HEK293T (cell line): ENCODE measurements at regions not wholly inside any gene's neighbourhood (a gene's known extent, or its start where the extent isn't known, plus 50 kb on each side); places are given as distances from the start of the nearest gene placed in this dataset.

Experiments
- CTCF ChIA-PET: fragments of 350-600 bp; formaldehyde crosslinking; extraction: SDS; loops from one replicate; lab custom pipeline; 2021; ENCODE audit warnings: antibody characterized with exemption, inconsistent platforms; lab: Yijun Ruan, JAX
- POLR2A ChIA-PET: fragments of 350-600 bp; formaldehyde crosslinking; extraction: SDS; loops from one replicate; lab custom pipeline; 2020; ENCODE audit warnings: antibody characterized with exemption, inconsistent platforms; lab: Yijun Ruan, JAX
- DNase-seq: peaks from one replicate; pipeline ENCODE4 v3.0.0; 2012; ENCODE audit warnings: mixed read lengths; ENCODE audit errors: extremely low spot score
- ARNT ChIP-seq: fragments of 450-650 bp; IDR thresholded peaks from 2 replicates; pipeline ENCODE4 v1.6.1; 2017; ENCODE audit warnings: mild to moderate bottlenecking
- BHLHE40 ChIP-seq: fragments of 450-650 bp; IDR thresholded peaks from 2 replicates; pipeline ENCODE4 v1.6.1; 2016; ENCODE audit warnings: mild to moderate bottlenecking, moderate library complexity, borderline replicate concordance
- CTBP1 ChIP-seq: fragments of 450-650 bp; IDR thresholded peaks from 2 replicates; pipeline ENCODE4 v1.6.1; 2016; ENCODE audit warnings: borderline replicate concordance
- ELF4 ChIP-seq: fragments of 450-650 bp; IDR thresholded peaks from 2 replicates; pipeline ENCODE4 v1.6.1; 2017; ENCODE audit warnings: antibody characterized with exemption
- FOXA1 ChIP-seq: fragments of 450-650 bp; IDR thresholded peaks from 2 replicates; pipeline ENCODE4 v1.6.1; 2016; ENCODE audit warnings: mild to moderate bottlenecking
- FOXK2 ChIP-seq: fragments of 450-650 bp; IDR thresholded peaks from 2 replicates; pipeline ENCODE4 v1.6.1; 2016; ENCODE audit warnings: mild to moderate bottlenecking
- FOXM1 ChIP-seq: fragments of 450-650 bp; IDR thresholded peaks from 2 replicates; pipeline ENCODE4 v1.6.1; 2017; ENCODE audit warnings: mild to moderate bottlenecking, borderline replicate concordance
- HDGF ChIP-seq: fragments of 450-650 bp; IDR thresholded peaks from 2 replicates; pipeline ENCODE4 v1.6.1; 2017; ENCODE audit warnings: antibody characterized with exemption, borderline replicate concordance
- L3MBTL2 ChIP-seq: fragments of 450-650 bp; conservative IDR thresholded peaks from 2 replicates; pipeline ENCODE4 v1.6.1; 2016; ENCODE audit warnings: mild to moderate bottlenecking
- LEF1 ChIP-seq: fragments of 450-650 bp; IDR thresholded peaks from 2 replicates; pipeline ENCODE4 v1.6.1; 2017; ENCODE audit warnings: mild to moderate bottlenecking, borderline replicate concordance
- NFRKB ChIP-seq: fragments of 450-650 bp; IDR thresholded peaks from 2 replicates; pipeline ENCODE4 v1.6.1; 2016; ENCODE audit warnings: mild to moderate bottlenecking, moderate library complexity
- PKNOX1 ChIP-seq: fragments of 450-650 bp; IDR thresholded peaks from 2 replicates; pipeline ENCODE4 v1.6.1; 2016
- SP1 ChIP-seq: fragments of 450-650 bp; IDR thresholded peaks from 2 replicates; pipeline ENCODE4 v1.6.1; 2017
- SUZ12 ChIP-seq: fragments of 450-650 bp; IDR thresholded peaks from 2 replicates; pipeline ENCODE4 v1.6.1; 2016; ENCODE audit warnings: mild to moderate bottlenecking
- TARDBP ChIP-seq: fragments of 450-650 bp; IDR thresholded peaks from 2 replicates; pipeline ENCODE4 v1.6.1; 2016
- ZNF384 ChIP-seq: fragments of 450-650 bp; IDR thresholded peaks from 2 replicates; pipeline ENCODE4 v1.6.1; 2016

- POLR2A ChIA-PET, result no interaction called here
- CTCF ChIA-PET, result no interaction called here
- DNase-seq, result no peak
- TF ChIP-seq BHLHE40 (no peak), LEF1 (no peak), ARNT (no peak), NFRKB (no peak), PKNOX1 (no peak), CTBP1 (no peak)
Observed at GRCh38 chr2:12594590-12594989, 122.1 kb upstream of the TRIB2 start.

GRCh38 chr2:12596771-12597170 is 120.0 kb upstream of the TRIB2 start:
- ChIA-PET POLR2A (no interaction called here), CTCF (no interaction called here)
- DNase-seq, result no peak
- TF ChIP-seq BHLHE40, result no peak
- no peak for TF ChIP-seq ARNT
- TF ChIP-seq HDGF, result no peak
- TF ChIP-seq PKNOX1, result no peak
- TF ChIP-seq TARDBP, result no peak
- no peak for TF ChIP-seq ELF4

- CTCF ChIA-PET, result no interaction called here
- POLR2A ChIA-PET, result no interaction called here
- TF ChIP-seq ARNT, result no peak
- TF ChIP-seq SUZ12, result no peak
- TF ChIP-seq L3MBTL2, result no peak
- no peak for TF ChIP-seq NFRKB
- TF ChIP-seq TARDBP, result no peak
- no peak for TF ChIP-seq SP1
- TF ChIP-seq FOXA1, result no peak
- TF ChIP-seq FOXK2, result no peak
- TF ChIP-seq CTBP1, result no peak
- TF ChIP-seq LEF1, result no peak
- no peak for TF ChIP-seq FOXM1
- DNase-seq, result no peak
Observed at GRCh38 chr2:12597610-12598009, 119.1 kb upstream of the TRIB2 start.

- TF ChIP-seq L3MBTL2, result no peak
- no peak for TF ChIP-seq HDGF
- TF ChIP-seq FOXA1, result no peak
- no peak for TF ChIP-seq SP1
- no peak for TF ChIP-seq ARNT
- TF ChIP-seq FOXK2, result no peak
- no peak for TF ChIP-seq TARDBP
- no peak for TF ChIP-seq SUZ12
- TF ChIP-seq LEF1, result no peak
- TF ChIP-seq FOXM1, result no peak
- no peak for TF ChIP-seq ELF4
- no peak for TF ChIP-seq BHLHE40
- no peak for TF ChIP-seq CTBP1
- TF ChIP-seq PKNOX1, result no peak
- no peak for TF ChIP-seq ZNF384
- no peak for TF ChIP-seq NFRKB
- DNase-seq, result no peak
- CTCF ChIA-PET, result no interaction called here
- POLR2A ChIA-PET, result no interaction called here
Observed at GRCh38 chr2:12602661-12603060, 114.1 kb upstream of the TRIB2 start.

GRCh38 chr2:12603781-12604295 is 112.9 kb upstream of the TRIB2 start:
- ChIA-PET CTCF (no interaction called here), POLR2A (no interaction called here)
- no peak for DNase-seq
- TF ChIP-seq BHLHE40 (no peak), ARNT (no peak), FOXA1 (no peak), PKNOX1 (no peak), NFRKB (no peak), HDGF (no peak), CTBP1 (no peak), ZNF384 (no peak), FOXM1 (no peak), ELF4 (no peak), SP1 (no peak), FOXK2 (no peak), SUZ12 (no peak), LEF1 (no peak)

GRCh38 chr2:12604341-12604740 is 112.4 kb upstream of the TRIB2 start:
- CTCF ChIA-PET, result no interaction called here
- no peak for DNase-seq
- no peak for TF ChIP-seq HDGF
- TF ChIP-seq FOXK2, result no peak
- TF ChIP-seq SUZ12, result no peak
- no peak for TF ChIP-seq BHLHE40
- TF ChIP-seq FOXA1, result no peak
- TF ChIP-seq L3MBTL2, result no peak
- no peak for TF ChIP-seq FOXM1
- TF ChIP-seq ARNT, result no peak
- no peak for TF ChIP-seq LEF1
- POLR2A ChIA-PET, result no interaction called here
